ENCODE measurements at regions not wholly inside any gene's neighbourhood (a gene's known extent, or its start where the extent isn't known, plus 50 kb on each side); places are given as distances from the start of the nearest gene placed in this dataset.

- TF ChIP-seq CTCF (IDR thresholded peaks at IDR 0.05; ENCODE audit: borderline replicate concordance, extremely low read depth, low read length, poor library complexity, severe bottlenecking) (no peak), EZH2 (IDR thresholded peaks at IDR 0.05; ENCODE audit: borderline replicate concordance, low read depth, low read length, severe bottlenecking) (no peak)
These were observed 59.1 kb upstream of the INPP5A start for GRCh38 chr10:132478341-132479023.
